ENCODE measurements at regions not wholly inside any gene's neighbourhood (a gene's known extent, or its start where the extent isn't known, plus 50 kb on each side); places are given as distances from the start of the nearest gene placed in this dataset.
A peak's percentile ranks its signal among the peaks of the same experiment; 100 is the strongest.

DNA sequence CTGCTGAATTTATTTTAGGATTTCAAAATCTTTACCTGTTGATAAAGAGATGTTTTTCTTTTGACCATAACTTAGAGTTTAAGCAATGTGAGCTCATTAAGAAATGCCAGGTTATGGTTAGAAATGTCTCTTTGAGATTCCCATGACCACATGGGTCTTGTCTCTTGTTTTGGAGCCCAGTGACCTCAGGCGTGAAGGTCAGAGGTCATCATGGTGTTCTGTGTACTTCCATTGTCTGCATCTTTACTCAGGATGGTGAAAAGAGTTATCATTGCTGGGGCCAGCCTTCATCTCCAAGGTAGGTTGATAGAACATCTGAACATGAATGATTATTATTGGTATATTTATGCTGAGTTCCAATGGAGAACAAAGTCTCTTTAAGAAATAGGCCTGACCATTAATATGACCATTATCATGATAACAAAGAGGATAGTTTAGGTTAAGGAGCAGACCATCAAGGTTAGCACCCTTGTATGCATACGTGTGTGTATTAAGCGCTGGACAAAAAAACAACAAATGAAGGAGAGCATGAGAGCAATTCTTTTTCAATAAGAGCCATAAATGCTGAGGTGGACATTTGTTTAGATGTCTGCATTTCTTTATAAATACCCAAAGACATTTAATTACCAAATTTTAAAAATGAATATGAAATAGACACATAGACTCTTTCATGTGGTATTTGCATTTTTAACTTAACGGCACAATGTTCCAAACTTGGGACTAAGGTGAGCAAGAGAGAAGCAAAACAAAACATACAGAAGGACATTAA, 120.6 kb upstream of the PAQR3 start:
- Histone ChIP-seq H3K9me3 (no peaks in the 10 kb centered on the region), H3K4me1 (ENCODE audit: low read depth) (no peaks in the 10 kb centered on the region), H3K4me3 (no peak overlapping the region), H3K36me3 (ENCODE audit: low read depth) (no peaks in the 10 kb centered on the region)
- ATAC-seq, result no peak
- TF ChIP-seq, protein P1, sequence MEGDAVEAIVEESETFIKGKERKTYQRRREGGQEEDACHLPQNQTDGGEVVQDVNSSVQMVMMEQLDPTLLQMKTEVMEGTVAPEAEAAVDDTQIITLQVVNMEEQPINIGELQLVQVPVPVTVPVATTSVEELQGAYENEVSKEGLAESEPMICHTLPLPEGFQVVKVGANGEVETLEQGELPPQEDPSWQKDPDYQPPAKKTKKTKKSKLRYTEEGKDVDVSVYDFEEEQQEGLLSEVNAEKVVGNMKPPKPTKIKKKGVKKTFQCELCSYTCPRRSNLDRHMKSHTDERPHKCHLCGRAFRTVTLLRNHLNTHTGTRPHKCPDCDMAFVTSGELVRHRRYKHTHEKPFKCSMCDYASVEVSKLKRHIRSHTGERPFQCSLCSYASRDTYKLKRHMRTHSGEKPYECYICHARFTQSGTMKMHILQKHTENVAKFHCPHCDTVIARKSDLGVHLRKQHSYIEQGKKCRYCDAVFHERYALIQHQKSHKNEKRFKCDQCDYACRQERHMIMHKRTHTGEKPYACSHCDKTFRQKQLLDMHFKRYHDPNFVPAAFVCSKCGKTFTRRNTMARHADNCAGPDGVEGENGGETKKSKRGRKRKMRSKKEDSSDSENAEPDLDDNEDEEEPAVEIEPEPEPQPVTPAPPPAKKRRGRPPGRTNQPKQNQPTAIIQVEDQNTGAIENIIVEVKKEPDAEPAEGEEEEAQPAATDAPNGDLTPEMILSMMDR (IDR thresholded peaks at IDR 0.05), result no peak
- intact Hi-C loops (cut with DNase I, micrococcal nuclease), result no loop called here
- DNase-seq, result no peak

DNA sequence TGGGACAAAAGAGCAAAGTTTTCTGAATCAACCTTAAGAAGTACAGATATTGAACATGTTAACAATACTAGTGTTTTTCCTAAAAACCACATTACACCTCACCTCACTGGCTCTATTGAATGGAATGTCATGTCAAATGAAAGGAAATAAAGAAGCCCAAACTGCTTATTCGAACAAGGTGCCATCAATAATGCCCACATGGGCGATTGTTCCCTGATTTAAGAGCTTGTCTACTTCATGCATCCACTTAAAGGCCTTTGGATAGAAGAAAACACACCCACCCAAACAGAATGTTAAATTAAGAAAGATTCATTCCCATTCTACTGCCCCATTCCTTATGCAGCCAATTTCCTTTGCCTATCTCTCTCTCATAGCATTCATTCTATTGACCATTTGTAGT, 118.5 kb upstream of the PAQR3 start:
- H3K9me3 ChIP-seq, result no peaks in the 10 kb centered on the region
- no peaks in the 10 kb centered on the region for H3K36me3 ChIP-seq (ENCODE audit: low read depth)
- TF ChIP-seq, protein P1 (IDR thresholded peaks at IDR 0.05), result no peak
- no peak for ATAC-seq
- no peak for DNase-seq
- H3K4me3 ChIP-seq, result no peak overlapping the region
- H3K4me1 ChIP-seq (ENCODE audit: low read depth), result no peaks in the 10 kb centered on the region
- intact Hi-C loops (cut with DNase I, micrococcal nuclease), result no loop called here

- no peaks in the 10 kb centered on the region for H3K36me3 ChIP-seq (ENCODE audit: low read depth)
- no peak for ATAC-seq
- DNase-seq, result no peak
- H3K4me3 ChIP-seq, result no peak overlapping the region
- no peaks in the 10 kb centered on the region for H3K9me3 ChIP-seq
- intact Hi-C loops (cut with DNase I, micrococcal nuclease), result no loop called here
- TF ChIP-seq, protein P1 (IDR thresholded peaks at IDR 0.05), result no peak
- H3K4me1 ChIP-seq (ENCODE audit: low read depth), result no peaks in the 10 kb centered on the region
These were observed 114.5 kb upstream of the PAQR3 start for GRCh38 chr4:79053754-79054153.

GRCh38 chr4:79050541-79050880, 111.3 kb upstream of the PAQR3 start:
- no peak overlapping the region for H3K4me3 ChIP-seq
- H3K4me1 ChIP-seq (ENCODE audit: low read depth), result no peaks in the 10 kb centered on the region
- intact Hi-C loops (cut with DNase I, micrococcal nuclease), result no loop called here
- no peaks in the 10 kb centered on the region for H3K36me3 ChIP-seq (ENCODE audit: low read depth)
- DNase-seq (peak in 2 of 3 donors; percentile 18 to 25), ATAC-seq (peak; percentile 49)
- no peaks in the 10 kb centered on the region for H3K9me3 ChIP-seq
- TF ChIP-seq, protein P1 (IDR thresholded peaks at IDR 0.05), result no peak

DNA sequence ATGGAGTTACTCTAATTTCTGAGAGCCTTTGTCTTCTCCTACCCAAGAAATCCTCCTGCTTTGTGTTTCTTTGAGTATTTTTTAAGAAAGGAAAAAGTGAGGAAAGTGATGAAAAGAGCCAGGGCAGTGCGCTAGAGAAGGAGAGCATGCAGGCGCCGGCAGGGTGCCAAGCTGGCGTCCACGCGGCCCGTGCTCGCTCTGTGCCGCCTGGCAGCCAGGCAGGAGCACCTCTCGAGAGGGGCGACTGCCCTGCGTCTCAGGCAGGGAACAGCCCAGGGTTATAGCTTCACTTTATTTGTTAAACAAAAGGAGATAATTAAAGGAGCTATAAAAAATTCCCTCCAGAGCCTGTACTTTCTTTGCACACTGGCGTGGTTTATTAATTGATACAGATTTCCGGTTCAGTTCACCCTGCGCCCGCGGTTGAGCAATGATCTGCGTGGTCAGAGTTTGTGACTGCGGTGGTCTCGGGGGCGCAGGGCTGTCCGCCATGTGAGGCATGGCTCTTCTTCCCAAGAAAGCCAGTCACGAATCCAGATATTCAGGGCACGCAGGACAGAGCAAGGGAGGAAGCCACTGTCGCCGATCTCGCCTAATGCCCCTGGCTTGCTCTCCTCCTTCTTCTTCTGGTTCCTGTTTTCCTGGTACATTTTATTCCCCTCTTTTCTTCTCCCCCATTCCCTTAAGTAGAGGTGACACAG, 110.8 kb upstream of the PAQR3 start:
- no peak overlapping the region for H3K4me3 ChIP-seq
- no peaks in the 10 kb centered on the region for H3K9me3 ChIP-seq
- ATAC-seq, result peak; percentile 78
- intact Hi-C loops (cut with DNase I, micrococcal nuclease), result loop anchor here in 1 of 2 donors (10.0 kb wide), 1 partner anchor 1165 kb away; no protein-coding TSS in a partner anchor
- TF ChIP-seq, protein P1 (IDR thresholded peaks at IDR 0.05), result no peak
- H3K4me1 ChIP-seq (ENCODE audit: low read depth), result no peaks in the 10 kb centered on the region
- peak; percentile 31 to 57 (median 53) for DNase-seq
- H3K36me3 ChIP-seq (ENCODE audit: low read depth), result no peaks in the 10 kb centered on the region

Measured in mucosa of descending colon (tissue), 3 donors.